Stimulated activated CD4-positive, alpha-beta T cell treated with anti-CD3 and anti-CD28 coated beads, TNF-alpha, amount 100 ng/mL, for 1 hour (primary cell): ENCODE measurements at regions not wholly inside any gene's neighbourhood (a gene's known extent, or its start where the extent isn't known, plus 50 kb on each side); places are given as distances from the start of the nearest gene placed in this dataset.
A peak's percentile ranks its signal among the peaks of the same experiment; 100 is the strongest.

Experiments used
- DNase-seq, 3 donors: peaks; one replicate each; pipeline ENCODE4 v3.0.0-alpha.2; 2020; ENCODE audit warnings: low read depth in 3 of 3, low spot score in 1 of 3

DNA sequence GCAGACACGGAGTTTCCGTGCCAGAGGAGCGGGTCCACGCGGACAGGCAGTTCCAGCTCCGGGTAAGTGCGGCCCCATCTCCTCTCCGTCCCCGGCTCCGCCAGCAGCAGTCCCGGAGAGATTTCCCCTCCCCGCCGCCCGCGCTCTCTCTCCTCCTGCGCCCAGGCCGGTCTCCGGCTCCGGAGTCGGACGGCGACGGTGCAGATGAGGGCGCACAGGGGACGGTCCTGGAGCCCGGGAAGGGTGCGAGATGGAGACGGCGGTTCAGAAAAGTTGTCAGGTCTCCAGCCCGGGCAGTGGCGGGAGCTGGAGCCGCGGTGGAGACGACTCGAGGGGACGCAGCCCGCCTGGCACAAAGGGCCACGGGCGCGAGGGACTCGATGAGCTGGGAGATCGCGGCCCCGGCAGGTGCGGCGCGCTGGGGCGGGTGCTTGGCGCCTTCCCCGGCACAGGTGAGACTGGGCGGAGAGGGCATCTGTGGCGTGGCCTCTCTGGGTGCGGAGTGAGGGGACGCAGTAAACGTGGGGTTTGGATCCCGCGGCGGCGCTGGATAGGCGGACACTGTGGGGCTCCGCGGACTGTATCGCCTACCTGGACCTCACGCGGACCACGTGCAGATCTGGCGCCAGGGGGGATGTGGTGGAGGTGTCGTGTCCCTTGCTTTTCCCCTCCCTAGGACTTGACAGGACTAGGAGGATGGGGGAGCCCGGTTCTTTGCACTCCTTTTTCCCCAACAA is 1540.3 kb upstream of the TMEM132C start:
- no peak for DNase-seq

DNA sequence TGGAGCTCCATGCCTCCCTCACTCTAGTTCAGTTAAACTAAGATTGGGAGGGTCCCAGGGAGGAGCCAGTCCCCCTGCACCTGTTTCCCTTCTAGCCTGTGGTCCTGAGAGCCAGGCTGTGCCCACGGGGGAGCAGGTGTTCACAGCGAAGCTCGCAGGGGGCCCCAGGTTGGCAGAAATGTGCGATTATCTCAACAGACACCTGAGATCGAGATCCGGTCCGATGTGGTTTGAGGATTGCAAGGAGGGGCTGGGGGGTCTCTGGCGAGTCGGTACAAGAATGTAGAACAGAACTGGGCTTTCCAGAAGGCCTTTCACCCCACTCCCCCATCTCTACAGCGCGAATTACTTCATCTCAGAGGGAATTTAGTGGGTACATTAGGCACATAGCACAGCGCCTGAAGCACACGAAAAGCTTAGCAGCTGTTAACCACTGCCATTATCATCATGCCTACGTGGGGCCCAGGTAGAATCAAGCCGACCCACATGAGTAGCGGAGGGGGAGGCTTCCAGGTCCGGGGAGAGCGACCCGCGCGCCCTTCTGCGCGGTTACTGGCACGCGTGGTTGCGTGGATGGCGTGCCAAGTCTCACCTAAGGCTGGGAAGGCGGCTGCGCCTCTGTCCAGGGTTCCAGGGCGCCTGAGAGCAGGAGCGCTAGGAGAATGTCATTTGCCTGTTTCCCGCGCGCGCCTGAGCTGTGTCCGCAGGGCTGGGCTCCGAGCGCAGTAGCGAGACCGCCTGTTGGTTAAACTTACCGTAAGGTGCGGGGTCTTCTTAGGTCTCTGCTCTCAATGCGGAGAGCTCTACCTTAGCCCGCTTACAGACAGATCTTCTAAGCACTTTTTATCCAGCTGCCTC is 1539.5 kb upstream of the TMEM132C start:
- no peak for DNase-seq

DNA sequence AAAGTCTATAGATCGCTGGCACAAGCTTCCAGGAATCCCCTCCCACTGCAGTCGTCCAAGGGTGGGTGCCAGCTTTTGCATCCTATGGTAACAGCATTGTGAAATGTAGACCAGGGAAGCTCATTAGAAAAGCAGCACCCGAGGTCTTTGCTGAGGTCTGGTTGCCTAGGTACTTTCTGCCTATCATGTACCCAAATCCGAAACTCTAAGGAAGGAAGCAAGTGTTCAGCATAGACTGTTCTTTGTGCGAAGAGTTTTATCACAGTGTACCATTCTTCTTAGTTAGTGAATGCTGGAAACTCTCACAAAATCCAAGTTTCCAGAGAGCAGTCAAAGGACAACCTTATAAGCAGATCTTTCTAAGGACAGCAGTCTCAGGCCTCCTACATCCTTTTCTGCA is 1532.7 kb upstream of the TMEM132C start:
- no peak for DNase-seq

DNA sequence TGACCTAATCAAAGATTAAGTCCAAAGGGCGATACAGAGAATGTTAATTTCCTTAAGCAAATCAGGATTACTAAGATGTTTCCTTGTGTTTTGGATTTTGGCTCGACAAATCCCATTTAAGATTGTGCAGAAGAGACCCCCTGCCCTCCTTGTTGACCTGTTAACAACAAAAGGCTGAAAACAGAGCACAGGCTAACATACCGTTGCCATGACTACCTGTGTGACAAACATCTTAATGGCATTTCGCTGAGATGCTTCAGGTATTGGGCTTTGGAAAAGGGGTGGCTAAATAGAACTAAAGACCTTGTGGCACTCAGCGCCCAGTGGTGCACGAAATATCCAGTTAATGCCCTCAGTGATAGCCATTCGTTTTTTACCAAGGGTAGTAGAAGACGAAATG is 1532.3 kb upstream of the TMEM132C start:
- DNase-seq: no peak

DNA sequence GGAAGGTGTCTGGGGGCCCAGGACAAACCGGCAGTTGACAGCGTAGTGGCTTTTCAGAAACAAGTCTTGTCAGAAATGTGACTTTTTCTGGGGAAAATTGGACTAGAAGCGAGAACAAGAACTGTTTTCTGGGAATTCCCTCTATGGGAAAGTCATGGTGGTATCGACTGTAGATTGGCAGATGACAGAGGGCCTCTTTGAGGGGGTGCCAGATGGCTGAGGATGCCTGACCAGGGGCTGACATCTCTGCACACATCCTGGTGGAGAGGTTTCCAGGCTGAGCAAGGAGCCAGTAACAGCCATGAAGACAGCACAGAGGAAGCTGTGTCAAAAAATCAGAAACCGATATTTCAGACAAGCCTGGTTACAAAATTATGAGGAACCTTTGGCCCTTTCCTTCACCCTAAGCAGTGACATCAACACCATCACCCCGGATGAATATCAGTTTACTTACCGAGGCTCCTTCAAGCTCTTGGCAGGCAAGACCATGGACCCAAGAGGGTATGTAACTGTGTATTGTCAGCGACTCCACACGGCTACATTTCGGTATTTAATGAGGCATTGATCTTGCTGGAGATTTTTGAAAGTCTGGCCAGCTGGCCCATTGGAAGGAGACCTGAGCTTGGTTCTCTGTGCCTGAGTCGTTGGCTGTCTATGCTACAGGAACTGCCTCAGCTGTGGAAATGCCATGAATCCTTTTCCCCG is 1525.3 kb upstream of the TMEM132C start:
- no peak for DNase-seq

DNA sequence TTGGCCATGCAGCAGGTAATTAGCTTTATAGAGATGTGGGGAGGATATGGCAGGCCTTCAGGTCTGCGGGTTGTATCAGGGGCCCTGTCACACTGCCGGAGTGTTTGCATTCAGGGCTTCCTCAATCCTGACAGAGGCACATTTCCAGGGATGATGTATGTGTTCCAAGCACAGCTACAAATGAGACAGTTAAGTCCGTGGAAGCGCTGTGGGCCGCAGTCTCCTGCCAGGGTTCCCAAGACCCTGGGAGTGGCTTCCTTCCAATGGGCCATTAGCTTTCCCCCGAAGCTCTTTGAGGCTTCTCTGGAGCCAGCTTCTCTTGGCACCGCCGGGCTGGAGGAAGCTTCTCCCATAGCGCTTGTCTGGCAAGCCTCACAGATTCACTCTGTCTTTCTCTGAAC is 1524.7 kb upstream of the TMEM132C start:
- no peak for DNase-seq

DNA sequence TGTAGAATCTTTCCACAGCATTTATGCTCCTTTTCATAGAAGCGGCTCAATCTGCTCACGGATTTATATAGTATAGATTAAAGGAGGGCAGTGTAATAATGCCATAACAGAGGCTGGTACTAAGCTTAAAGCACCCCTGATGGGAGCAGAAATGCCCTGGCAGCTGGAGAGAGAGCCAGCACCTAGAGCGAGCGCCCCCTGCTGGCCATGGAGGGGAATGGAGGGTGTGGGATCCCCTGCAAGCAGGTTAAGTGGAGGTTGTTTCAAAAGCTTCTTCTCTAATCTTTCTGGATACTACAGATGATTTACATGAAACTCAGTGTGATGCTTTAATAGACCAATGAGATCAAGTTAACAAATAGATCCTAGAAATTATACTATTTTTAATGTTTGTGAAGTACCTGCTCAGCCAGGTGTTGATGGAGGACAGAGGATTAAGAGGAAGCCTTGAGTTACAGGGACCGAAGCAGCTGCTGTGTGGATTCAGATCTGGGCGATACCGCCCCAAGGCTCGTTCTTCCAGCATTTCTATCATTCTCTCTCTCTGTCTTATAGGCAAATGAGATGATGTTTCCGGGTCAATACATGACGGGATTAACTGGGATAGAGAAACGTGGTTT is 1519.3 kb upstream of the TMEM132C start:
- peak; percentile 11 to 54 (median 12) for DNase-seq

DNA sequence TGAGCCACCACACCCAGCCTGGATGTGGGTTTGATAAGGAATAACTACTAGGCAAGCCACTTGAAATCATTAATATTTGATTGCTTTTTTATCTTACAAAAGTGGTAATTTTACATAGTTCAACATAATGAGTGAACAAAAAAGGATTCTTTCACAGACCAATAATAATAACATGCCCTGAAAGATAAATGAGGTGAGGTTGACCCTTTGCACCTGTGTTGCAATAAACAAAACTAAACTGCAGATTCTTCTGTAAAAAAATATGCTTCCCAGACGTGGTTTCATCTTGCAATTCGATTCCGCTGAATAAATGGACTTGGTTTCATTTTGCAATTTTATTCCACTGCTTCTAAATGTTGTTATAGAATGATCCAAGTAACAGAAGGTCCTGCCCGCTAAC is 1514.9 kb upstream of the TMEM132C start:
- no peak for DNase-seq

DNA sequence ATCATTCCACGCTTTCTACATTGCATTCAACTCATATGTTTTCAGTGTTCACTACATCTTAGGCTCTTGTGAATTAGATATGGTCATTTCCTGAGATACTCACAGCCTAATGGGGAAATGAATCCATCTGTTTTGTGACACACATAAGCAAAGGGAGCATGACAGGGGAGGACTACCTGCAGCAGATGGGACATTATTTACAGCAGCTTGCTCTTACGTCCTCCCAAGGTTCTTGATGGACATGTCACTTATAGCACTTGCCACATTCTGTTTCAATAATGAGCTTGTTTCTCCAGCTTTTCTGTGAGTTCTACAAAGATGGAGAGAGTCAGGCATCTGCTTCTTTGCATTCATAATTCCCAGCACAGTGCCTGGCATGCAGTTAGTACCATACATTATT is 1509.6 kb upstream of the TMEM132C start:
- no peak for DNase-seq

DNA sequence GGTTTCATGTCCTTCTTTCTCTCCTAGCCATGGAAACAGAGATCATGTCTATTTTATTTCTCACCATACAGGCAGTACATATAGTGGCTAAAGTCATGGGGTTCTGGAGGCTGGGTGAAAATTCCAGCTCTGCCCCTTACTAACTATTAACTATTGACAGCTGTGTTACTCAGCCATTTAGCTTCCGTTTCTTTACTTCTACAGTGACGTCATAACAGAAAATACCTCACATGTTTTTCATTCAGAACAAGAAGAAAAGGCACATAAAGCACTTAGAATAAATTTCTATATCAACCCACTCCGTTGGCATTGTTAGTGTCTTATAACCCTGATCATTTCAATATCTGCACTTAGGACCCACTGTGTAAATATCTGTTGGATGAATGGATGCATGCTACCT is 1506.9 kb upstream of the TMEM132C start:
- no peak for DNase-seq

DNA sequence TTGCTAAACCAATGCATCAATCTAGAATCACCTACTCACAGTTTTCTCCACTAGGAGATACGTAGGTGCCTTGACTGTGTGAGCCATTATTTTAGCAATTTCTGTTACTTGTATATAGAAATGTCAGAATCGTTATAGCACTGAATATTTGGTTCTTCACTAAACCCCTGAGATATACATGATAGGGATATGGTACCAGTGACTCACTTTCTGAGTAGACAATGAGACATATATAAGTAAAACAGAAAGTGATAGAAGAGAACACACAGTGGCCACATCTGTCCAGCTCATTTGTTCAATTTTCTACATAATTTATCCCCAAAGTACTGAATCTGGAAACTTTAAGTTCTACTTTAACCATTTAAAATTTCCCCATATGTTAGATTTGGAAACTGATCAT is 1505.5 kb upstream of the TMEM132C start:
- no peak for DNase-seq

DNA sequence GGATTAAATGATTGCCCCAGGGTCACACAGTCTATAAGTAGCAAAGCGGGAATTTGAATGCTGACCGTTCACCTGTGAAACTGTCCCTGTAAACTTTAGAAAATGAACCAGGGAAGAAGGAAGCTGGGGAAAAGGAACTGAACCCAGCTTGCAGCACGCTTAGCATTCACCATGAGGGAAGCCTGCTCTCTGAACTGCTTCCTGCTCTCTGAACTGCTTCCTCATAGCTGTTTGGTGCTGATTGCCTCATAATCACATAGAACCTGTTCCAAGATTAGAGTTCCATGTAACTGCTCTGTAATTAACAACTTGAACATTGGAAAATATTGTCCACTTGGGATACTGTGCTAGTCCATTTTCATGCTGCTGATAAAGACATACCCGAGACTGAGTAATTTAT is 1504.8 kb upstream of the TMEM132C start:
- no peak for DNase-seq

DNA sequence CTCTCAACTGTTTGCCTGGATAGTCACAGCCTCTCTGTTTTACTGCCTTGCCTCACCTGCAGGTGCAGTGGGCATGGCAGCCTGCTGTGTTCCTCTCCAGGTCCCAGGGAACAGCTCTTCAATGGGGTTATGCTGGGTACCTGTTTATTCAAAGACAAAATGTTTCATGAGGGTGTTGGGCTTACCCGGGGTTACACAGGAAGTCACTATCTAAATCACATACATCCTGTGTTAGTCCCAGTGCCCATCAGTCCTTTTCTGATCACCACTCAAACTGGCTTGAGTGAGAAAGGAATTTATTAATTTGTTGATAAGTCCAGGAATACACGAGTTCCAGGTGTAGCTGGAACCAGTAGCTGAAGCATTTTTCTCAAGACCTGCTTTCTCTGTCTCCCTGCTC is 1503.6 kb upstream of the TMEM132C start:
- DNase-seq: no peak

DNA sequence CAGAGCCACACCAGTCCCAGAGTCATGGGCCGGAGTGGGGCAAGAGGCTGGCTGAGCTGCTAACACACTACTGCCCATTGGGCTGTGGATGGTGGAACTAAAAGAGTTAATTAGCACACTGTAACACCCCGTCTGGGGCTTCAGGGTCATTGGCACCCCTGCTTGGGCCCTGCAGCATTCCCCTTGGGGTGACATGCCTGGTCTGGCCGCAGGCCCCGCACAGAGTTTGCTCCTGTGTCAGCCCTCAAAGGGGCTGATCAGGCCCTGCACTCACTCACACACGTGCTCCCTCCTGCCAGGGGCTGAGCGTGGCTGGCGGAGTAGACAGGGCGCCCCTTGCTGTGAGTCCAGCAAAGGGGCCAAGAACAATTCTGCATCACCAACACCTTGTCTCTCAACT is 1499.6 kb upstream of the TMEM132C start:
- DNase-seq: no peak

DNA sequence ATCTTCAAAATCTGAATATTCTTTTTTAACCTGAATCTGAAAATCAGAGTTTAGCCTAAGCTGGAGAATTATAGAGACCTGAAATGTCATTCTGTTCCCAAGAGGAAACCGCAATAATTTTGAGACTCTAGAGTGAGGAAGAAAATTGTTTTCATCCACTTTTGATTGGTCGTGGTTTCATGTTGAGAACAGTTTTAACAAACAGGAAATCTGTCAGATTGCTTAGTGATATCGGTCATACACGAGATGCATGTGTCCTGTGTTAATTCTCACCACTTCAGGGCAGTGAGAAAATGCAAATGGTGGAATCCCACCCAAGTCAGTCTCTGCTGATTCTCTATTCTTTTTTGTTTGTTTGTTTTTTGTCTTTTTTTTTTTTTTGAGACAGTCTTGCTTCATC is 1498.5 kb upstream of the TMEM132C start:
- no peak for DNase-seq

DNA sequence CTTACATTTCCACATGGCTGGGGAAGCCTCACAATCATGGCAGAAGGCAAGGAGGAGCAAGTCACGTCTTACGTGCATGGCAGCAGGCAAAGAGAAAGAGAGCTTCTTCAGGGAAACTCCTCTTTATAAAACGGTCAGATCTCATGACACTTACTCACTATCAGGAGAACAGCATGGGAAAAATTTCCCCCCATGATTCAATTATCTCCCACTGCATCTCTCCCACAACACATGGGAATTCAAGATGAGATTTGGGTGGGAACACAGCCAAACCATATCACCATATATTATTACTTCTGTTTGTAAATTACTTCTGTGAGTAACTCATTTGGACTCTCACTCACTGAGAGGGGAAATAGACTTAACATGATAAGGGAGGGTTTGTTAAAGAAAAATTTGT is 1496.8 kb upstream of the TMEM132C start:
- DNase-seq: no peak

DNA sequence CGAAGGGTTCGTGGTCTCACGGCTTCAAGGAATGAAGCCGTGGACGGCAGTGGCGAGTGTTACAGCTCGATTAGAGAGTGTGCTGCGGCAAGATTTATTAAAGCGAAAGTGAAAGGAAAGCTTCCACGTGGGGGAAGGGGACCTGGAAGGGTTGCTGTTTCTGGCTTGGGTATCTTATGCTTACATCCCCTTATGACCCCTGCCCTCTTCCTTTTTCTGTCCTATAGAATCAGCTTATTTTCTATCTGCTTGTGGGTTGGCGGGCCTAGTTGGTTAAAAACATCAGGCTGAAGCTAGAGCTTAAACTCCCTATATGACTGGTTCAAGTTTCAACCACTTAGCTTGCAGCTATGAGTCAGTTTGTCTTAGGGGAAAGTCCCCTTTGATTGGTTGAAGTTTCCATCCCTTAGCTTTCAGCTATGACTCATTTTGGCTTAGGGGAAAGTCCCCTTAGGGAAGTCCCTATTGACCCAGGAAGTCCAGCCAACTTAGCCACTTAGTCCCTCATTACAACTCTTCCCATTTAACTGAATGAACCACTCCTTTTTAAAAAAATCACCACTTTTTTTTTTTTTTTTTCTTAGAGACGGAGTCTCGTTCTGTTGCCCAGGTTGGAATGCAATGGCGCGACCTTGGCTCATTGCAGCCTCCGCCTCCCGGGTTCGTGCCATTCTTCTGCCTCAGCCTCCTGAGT is 1494.7 kb upstream of the TMEM132C start:
- DNase-seq: peak in 2 of 3 donors; percentile 3

DNA sequence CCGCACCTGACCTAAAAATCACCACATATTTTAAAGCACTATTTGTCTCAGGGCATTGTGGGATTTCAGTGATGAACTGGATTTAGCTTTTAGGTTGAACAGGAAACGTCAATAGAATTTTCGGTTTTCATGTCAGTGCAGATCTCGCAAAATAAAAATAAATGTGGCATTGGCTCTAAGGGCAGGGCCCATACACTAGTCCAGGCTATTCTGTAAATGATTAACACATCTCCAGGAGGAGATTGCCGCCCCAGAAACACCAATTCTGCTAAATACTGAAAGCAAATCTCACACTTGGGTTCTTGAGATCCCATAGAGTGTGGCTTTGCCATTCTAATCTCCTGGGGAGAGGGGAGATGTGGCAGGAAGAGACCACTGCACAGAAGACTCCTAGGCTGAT is 1494.0 kb upstream of the TMEM132C start:
- no peak for DNase-seq

DNA sequence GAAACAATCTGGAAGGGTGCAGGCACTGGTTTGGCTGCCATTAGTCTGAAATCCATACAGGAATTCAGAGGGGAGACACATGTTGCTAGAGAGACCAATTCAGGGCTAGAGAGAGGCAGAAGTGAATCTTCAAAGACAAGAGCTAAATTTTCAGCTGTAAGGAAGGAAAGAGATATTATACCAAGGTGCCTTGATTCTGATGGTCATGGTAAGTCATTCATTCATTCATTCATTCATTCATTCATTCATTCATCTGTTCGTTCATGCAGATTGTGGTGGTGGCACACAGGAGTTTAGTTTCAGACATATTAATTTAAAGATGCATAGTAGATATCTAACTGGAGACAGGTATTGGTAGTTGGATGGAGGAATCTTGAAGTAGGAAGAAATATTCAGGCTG is 1493.5 kb upstream of the TMEM132C start:
- DNase-seq: no peak

DNA sequence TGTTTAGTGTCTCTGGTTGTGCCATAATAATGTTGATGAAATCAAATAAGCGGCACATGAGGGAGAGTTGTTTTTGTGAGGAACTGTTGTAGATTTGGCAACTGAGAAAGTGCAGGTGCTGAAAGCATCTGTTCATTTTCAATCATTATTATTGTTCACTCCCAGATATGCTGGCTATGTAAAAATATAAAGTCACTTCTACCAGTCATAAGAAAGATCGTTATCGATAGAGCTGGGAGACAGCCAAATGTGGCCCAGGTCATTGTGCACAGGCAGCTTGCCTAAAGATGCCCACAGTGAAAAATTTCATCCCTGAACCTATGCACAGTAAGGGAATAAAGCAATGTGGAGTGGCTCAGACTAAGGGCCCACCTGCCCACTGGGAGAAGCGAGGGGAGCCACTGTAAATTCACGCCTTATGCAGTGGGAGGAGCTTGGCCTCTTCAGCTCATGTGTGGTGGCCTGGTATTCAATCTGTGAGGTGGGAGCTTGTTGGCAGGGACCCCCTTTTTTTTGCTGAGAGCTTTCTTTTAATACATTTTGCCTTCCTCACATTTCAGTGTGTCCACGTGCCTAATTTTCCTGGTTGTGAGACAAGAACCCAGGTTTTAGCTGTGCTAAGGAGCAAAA is 1490.8 kb upstream of the TMEM132C start:
- DNase-seq: no peak

DNA sequence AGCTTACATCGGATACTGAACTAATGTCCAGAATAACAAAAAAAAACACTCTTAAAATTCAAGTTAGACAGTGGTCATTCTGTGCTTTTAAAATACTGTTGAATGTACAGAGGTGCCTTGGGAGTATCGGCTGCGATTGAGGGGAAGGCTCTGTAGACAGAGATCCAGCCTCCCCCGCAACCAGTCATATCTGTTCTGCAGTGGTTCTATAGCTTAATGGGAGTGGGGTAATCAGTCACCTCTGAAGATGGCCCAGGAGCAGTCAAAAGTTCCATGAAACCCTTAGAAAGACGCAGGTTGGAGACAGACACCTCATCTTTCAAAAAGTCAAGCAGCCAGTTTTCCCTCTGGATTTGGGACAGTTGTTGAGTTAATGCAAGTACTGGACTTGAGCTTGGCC is 1486.6 kb upstream of the TMEM132C start:
- no peak for DNase-seq
